Calu3 (cell line): ENCODE measurements at regions not wholly inside any gene's neighbourhood (a gene's known extent, or its start where the extent isn't known, plus 50 kb on each side); places are given as distances from the start of the nearest gene placed in this dataset.
"Not testable (repeated sequence)": the region's sequence is repeated elsewhere in the genome, so short reads cannot be mapped to it uniquely, and the experiment has no call there.

ENCODE experiments used
- BruUV-seq: library from RNA; stranded (reverse); fragments of 400-500 nt; replicated peaks from 2 replicates; lab custom pipeline; 2021; lab: Mats Ljungman, UMichigan
- CTCF ChIA-PET: fragments of 300-600 bp; sonication (Branson Sonifier 250); formaldehyde crosslinking; loops from one replicate; lab custom pipeline; 2022; ENCODE audit warnings: antibody characterized with exemption; lab: Charles Lee
- DNase-seq: peaks from one replicate; pipeline ENCODE4 v3.0.0; 2022
- H3K27ac Mint-ChIP-seq: one replicate; pipeline ENCODE4 v1.8.0; 2022; ENCODE audit warnings: mixed read lengths; ENCODE audit not compliant: unreplicated experiment
- H3K27me3 Mint-ChIP-seq: one replicate; pipeline ENCODE4 v1.8.0; 2022; ENCODE audit warnings: mixed read lengths; ENCODE audit not compliant: unreplicated experiment
- H3K36me3 Mint-ChIP-seq: one replicate; pipeline ENCODE4 v1.8.0; 2022; ENCODE audit warnings: mild to moderate bottlenecking, moderate library complexity, mixed read lengths; ENCODE audit not compliant: insufficient read depth, unreplicated experiment
- H3K4me1 Mint-ChIP-seq: one replicate; pipeline ENCODE4 v1.8.0; 2022; ENCODE audit warnings: mild to moderate bottlenecking, low read depth, mixed read lengths; ENCODE audit not compliant: unreplicated experiment
- H3K4me3 Mint-ChIP-seq: one replicate; pipeline ENCODE4 v1.8.0; 2022; ENCODE audit warnings: mild to moderate bottlenecking, low read depth, moderate library complexity, mixed read lengths; ENCODE audit not compliant: unreplicated experiment
- H3K9me3 Mint-ChIP-seq: one replicate; pipeline ENCODE4 v1.8.0; 2022; ENCODE audit warnings: low read depth, mixed read lengths; ENCODE audit not compliant: unreplicated experiment
- intact Hi-C: fragments of 100-400 bp; cut with micrococcal nuclease; formaldehyde crosslinking; loops from one replicate; pipeline ENCODE4 v1.10.0; 2022; ENCODE audit not compliant: unreplicated experiment
- TF ChIP-seq, protein P1 (sequence below): fragments of 200-600 bp; IDR thresholded peaks from one replicate; pipeline ENCODE4 v1.8.0; 2022; ENCODE audit warnings: antibody characterized with exemption; ENCODE audit not compliant: unreplicated experiment

GRCh38 chr4:132683957-132684356 is 465.1 kb upstream of the PCDH10 start:
- TF ChIP-seq, protein P1, sequence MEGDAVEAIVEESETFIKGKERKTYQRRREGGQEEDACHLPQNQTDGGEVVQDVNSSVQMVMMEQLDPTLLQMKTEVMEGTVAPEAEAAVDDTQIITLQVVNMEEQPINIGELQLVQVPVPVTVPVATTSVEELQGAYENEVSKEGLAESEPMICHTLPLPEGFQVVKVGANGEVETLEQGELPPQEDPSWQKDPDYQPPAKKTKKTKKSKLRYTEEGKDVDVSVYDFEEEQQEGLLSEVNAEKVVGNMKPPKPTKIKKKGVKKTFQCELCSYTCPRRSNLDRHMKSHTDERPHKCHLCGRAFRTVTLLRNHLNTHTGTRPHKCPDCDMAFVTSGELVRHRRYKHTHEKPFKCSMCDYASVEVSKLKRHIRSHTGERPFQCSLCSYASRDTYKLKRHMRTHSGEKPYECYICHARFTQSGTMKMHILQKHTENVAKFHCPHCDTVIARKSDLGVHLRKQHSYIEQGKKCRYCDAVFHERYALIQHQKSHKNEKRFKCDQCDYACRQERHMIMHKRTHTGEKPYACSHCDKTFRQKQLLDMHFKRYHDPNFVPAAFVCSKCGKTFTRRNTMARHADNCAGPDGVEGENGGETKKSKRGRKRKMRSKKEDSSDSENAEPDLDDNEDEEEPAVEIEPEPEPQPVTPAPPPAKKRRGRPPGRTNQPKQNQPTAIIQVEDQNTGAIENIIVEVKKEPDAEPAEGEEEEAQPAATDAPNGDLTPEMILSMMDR = no peak
- CTCF ChIA-PET = no interaction called here
- Mint-ChIP-seq H3K27ac (no peak overlapping the region), H3K27me3 (no peaks in the 10 kb centered on the region), H3K9me3 (peaks cover 10% of the 10 kb centered on the region), H3K4me3 (no peak overlapping the region), H3K4me1 (peaks cover 7% of the 10 kb centered on the region), H3K36me3 (no peaks in the 10 kb centered on the region)
- no TSS peak for BruUV-seq
- intact Hi-C loops = no loop called here
- DNase-seq = no peak

- intact Hi-C loops = no loop called here
- TF ChIP-seq, protein P1 = no peak
- no TSS peak for BruUV-seq
- no peaks in the 10 kb centered on the region for H3K4me1 Mint-ChIP-seq
- no peak overlapping the region for H3K4me3 Mint-ChIP-seq
- no peaks in the 10 kb centered on the region for H3K27me3 Mint-ChIP-seq
- peaks cover 5% of the 10 kb centered on the region for H3K9me3 Mint-ChIP-seq
- no peak overlapping the region for H3K27ac Mint-ChIP-seq
- DNase-seq = no peak
- CTCF ChIA-PET = no interaction called here
- no peaks in the 10 kb centered on the region for H3K36me3 Mint-ChIP-seq
Measured at GRCh38 chr4:132691026-132691425, 458.1 kb upstream of the PCDH10 start.

DNA sequence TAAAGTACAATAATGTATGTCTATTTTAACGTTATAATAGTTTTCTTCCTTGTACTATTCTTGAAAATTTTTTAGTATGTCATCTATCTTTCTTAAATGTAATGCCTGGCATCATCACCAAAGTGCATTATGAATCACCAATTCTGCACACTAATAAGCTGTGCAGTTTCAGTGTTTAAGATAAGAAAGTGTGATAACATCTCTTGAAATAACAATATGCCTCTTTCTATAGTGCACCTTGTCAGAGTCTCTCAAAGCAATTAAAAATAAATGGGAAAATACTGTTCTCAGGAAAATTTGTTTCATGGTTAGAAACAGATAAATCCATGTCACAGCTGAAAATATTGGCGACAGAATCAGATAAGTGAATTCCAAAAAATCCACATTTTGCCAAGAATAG is 457.4 kb upstream of the PCDH10 start:
- H3K4me3 Mint-ChIP-seq = no peak overlapping the region
- DNase-seq = no peak
- no peak overlapping the region for H3K27ac Mint-ChIP-seq
- intact Hi-C loops = no loop called here
- peaks cover 5% of the 10 kb centered on the region for H3K9me3 Mint-ChIP-seq
- TF ChIP-seq, protein P1 = no peak
- CTCF ChIA-PET = no interaction called here
- H3K36me3 Mint-ChIP-seq = no peaks in the 10 kb centered on the region
- H3K4me1 Mint-ChIP-seq = no peaks in the 10 kb centered on the region
- no TSS peak for BruUV-seq
- no peaks in the 10 kb centered on the region for H3K27me3 Mint-ChIP-seq

DNA sequence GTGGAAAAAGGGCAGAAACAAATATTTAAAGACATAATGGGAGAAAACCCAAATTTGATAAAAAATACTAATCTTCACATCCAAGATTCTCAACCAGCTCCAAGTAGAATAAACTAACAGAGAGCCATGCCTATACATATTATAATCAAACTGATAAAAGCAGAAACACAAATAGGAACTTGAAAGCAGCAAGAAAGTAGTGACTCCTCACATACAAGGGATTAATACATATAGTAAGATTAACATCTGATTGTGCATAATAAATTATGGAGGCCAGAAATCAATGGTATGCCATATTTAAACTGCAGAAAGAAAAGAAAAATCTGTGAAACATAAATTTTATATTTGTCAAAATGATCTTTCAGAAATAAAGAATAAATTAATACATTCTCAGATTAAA is 454.3 kb upstream of the PCDH10 start:
- Mint-ChIP-seq H3K4me1 (no peaks in the 10 kb centered on the region), H3K9me3 (peaks cover 6% of the 10 kb centered on the region), H3K27me3 (no peaks in the 10 kb centered on the region), H3K27ac (no peak overlapping the region), H3K4me3 (no peak overlapping the region), H3K36me3 (no peaks in the 10 kb centered on the region)
- CTCF ChIA-PET = no interaction called here
- no TSS peak for BruUV-seq
- no peak for DNase-seq
- intact Hi-C loops = no loop called here
- TF ChIP-seq, protein P1 = no peak

DNA sequence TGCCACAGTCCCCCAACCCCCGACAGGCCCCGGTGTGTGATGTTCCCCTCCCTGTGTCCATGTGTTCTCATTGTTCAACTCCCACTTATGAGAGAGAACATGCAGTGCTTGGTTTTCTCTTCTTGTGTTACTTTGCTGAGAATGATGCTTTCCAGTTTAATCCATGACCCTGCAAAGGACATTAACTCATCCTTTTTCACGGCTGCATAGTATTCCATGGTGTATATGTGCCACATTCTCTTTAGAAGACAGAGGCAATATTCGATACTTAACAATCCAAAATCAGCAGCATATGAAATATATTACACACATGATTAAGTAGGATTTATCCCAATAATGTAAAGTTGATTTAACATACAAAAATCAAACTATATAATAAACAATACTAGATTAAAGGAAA is 451.6 kb upstream of the PCDH10 start:
- H3K27me3 Mint-ChIP-seq, H3K4me1 Mint-ChIP-seq, H3K27ac Mint-ChIP-seq, H3K36me3 Mint-ChIP-seq, H3K9me3 Mint-ChIP-seq, BruUV-seq, CTCF ChIA-PET, DNase-seq, intact Hi-C loops, H3K4me3 Mint-ChIP-seq: not testable (repeated sequence)
